ENCODE measurements at regions not wholly inside any gene's neighbourhood (a gene's known extent, or its start where the extent isn't known, plus 50 kb on each side); places are given as distances from the start of the nearest gene placed in this dataset.

- Histone ChIP-seq H3K4me1 (ENCODE audit: control insufficient read depth in 1 of 2, insufficient read depth in 2 of 2, low read length in 2 of 2) (no peaks in the 10 kb centered on the region), H3K27ac (ENCODE audit: low read length) (no peak overlapping the region), H3K27me3 (ENCODE audit: low read depth, low read length) (no peaks in the 10 kb centered on the region), H3K36me3 (ENCODE audit: control insufficient read depth in 1 of 2, insufficient read depth in 2 of 2, low read length in 2 of 2) (no peaks in the 10 kb centered on the region), H3K4me3 (ENCODE audit: low read depth in 1 of 2, low read length in 2 of 2) (no peak overlapping the region), H3K9me3 (ENCODE audit: control insufficient read depth in 1 of 2, low read length in 2 of 2) (no peaks in the 10 kb centered on the region)
Observed at GRCh38 chr20:52777171-52777570, 195.0 kb upstream of the TSHZ2 start.

- H3K4me3 ChIP-seq (ENCODE audit: low read depth in 1 of 2, low read length in 2 of 2), result no peak overlapping the region
- no peaks in the 10 kb centered on the region for H3K36me3 ChIP-seq (ENCODE audit: control insufficient read depth in 1 of 2, insufficient read depth in 2 of 2, low read length in 2 of 2)
- no peaks in the 10 kb centered on the region for H3K9me3 ChIP-seq (ENCODE audit: control insufficient read depth in 1 of 2, low read length in 2 of 2)
- no peaks in the 10 kb centered on the region for H3K4me1 ChIP-seq (ENCODE audit: control insufficient read depth in 1 of 2, insufficient read depth in 2 of 2, low read length in 2 of 2)
- no peaks in the 10 kb centered on the region for H3K27me3 ChIP-seq (ENCODE audit: low read depth, low read length)
- no peak overlapping the region for H3K27ac ChIP-seq (ENCODE audit: low read length)
Observed at GRCh38 chr20:52775786-52776185, 196.4 kb upstream of the TSHZ2 start.

- Histone ChIP-seq H3K36me3 (ENCODE audit: control insufficient read depth in 1 of 2, insufficient read depth in 2 of 2, low read length in 2 of 2) (no peaks in the 10 kb centered on the region), H3K4me1 (ENCODE audit: control insufficient read depth in 1 of 2, insufficient read depth in 2 of 2, low read length in 2 of 2) (peaks cover 0 to 3% of the 10 kb centered on the region in 2 donors), H3K9me3 (ENCODE audit: control insufficient read depth in 1 of 2, low read length in 2 of 2) (no peaks in the 10 kb centered on the region), H3K27ac (ENCODE audit: low read length) (no peak overlapping the region), H3K27me3 (ENCODE audit: low read depth, low read length) (no peaks in the 10 kb centered on the region), H3K4me3 (ENCODE audit: low read depth in 1 of 2, low read length in 2 of 2) (no peak overlapping the region)
Observed at GRCh38 chr20:52768694-52769093, 203.5 kb upstream of the TSHZ2 start.

GRCh38 chr20:52766645-52767435, 205.3 kb upstream of the TSHZ2 start:
- Histone ChIP-seq H3K4me1 (ENCODE audit: control insufficient read depth in 1 of 2, insufficient read depth in 2 of 2, low read length in 2 of 2) (peaks cover 0 to 3% of the 10 kb centered on the region in 2 donors), H3K4me3 (ENCODE audit: low read depth in 1 of 2, low read length in 2 of 2) (no peak overlapping the region), H3K27me3 (ENCODE audit: low read depth, low read length) (no peaks in the 10 kb centered on the region), H3K9me3 (ENCODE audit: control insufficient read depth in 1 of 2, low read length in 2 of 2) (no peaks in the 10 kb centered on the region), H3K36me3 (ENCODE audit: control insufficient read depth in 1 of 2, insufficient read depth in 2 of 2, low read length in 2 of 2) (no peaks in the 10 kb centered on the region), H3K27ac (ENCODE audit: low read length) (no peak overlapping the region)

- Histone ChIP-seq H3K4me1 (ENCODE audit: control insufficient read depth in 1 of 2, insufficient read depth in 2 of 2, low read length in 2 of 2) (no peaks in the 10 kb centered on the region), H3K27me3 (ENCODE audit: low read depth, low read length) (no peaks in the 10 kb centered on the region), H3K36me3 (ENCODE audit: control insufficient read depth in 1 of 2, insufficient read depth in 2 of 2, low read length in 2 of 2) (no peaks in the 10 kb centered on the region), H3K4me3 (ENCODE audit: low read depth in 1 of 2, low read length in 2 of 2) (no peak overlapping the region), H3K9me3 (ENCODE audit: control insufficient read depth in 1 of 2, low read length in 2 of 2) (peaks cover 0 to 3% of the 10 kb centered on the region in 2 donors), H3K27ac (ENCODE audit: low read length) (no peak overlapping the region)
Observed at GRCh38 chr20:52763321-52763853, 208.8 kb upstream of the TSHZ2 start.

- H3K27ac ChIP-seq (ENCODE audit: low read length), result no peak overlapping the region
- H3K4me1 ChIP-seq (ENCODE audit: control insufficient read depth in 1 of 2, insufficient read depth in 2 of 2, low read length in 2 of 2), result no peaks in the 10 kb centered on the region
- no peaks in the 10 kb centered on the region for H3K27me3 ChIP-seq (ENCODE audit: low read depth, low read length)
- H3K4me3 ChIP-seq (ENCODE audit: low read depth in 1 of 2, low read length in 2 of 2), result no peak overlapping the region
- H3K9me3 ChIP-seq (ENCODE audit: control insufficient read depth in 1 of 2, low read length in 2 of 2), result peaks cover 0 to 3% of the 10 kb centered on the region in 2 donors
- no peaks in the 10 kb centered on the region for H3K36me3 ChIP-seq (ENCODE audit: control insufficient read depth in 1 of 2, insufficient read depth in 2 of 2, low read length in 2 of 2)
Observed at GRCh38 chr20:52761867-52762266, 210.3 kb upstream of the TSHZ2 start.

GRCh38 chr20:52760791-52761190, 211.4 kb upstream of the TSHZ2 start:
- Histone ChIP-seq H3K9me3 (ENCODE audit: control insufficient read depth in 1 of 2, low read length in 2 of 2) (peaks cover 0 to 3% of the 10 kb centered on the region in 2 donors), H3K4me1 (ENCODE audit: control insufficient read depth in 1 of 2, insufficient read depth in 2 of 2, low read length in 2 of 2) (no peaks in the 10 kb centered on the region), H3K27me3 (ENCODE audit: low read depth, low read length) (no peaks in the 10 kb centered on the region), H3K27ac (ENCODE audit: low read length) (no peak overlapping the region), H3K36me3 (ENCODE audit: control insufficient read depth in 1 of 2, insufficient read depth in 2 of 2, low read length in 2 of 2) (no peaks in the 10 kb centered on the region), H3K4me3 (ENCODE audit: low read depth in 1 of 2, low read length in 2 of 2) (no peak overlapping the region)

- peaks cover 0 to 3% of the 10 kb centered on the region in 2 donors for H3K9me3 ChIP-seq (ENCODE audit: control insufficient read depth in 1 of 2, low read length in 2 of 2)
Observed at GRCh38 chr20:52757411-52757810, 214.7 kb upstream of the TSHZ2 start.

GRCh38 chr20:52755744-52756143, 216.4 kb upstream of the TSHZ2 start:
- H3K4me1 ChIP-seq (ENCODE audit: control insufficient read depth in 1 of 2, insufficient read depth in 2 of 2, low read length in 2 of 2), result no peaks in the 10 kb centered on the region
- peaks cover 0 to under 1% of the 10 kb centered on the region in 2 donors for H3K9me3 ChIP-seq (ENCODE audit: control insufficient read depth in 1 of 2, low read length in 2 of 2)
- no peak overlapping the region for H3K4me3 ChIP-seq (ENCODE audit: low read depth in 1 of 2, low read length in 2 of 2)
- H3K27me3 ChIP-seq (ENCODE audit: low read depth, low read length), result no peaks in the 10 kb centered on the region
- H3K27ac ChIP-seq (ENCODE audit: low read length), result no peak overlapping the region
- H3K36me3 ChIP-seq (ENCODE audit: control insufficient read depth in 1 of 2, insufficient read depth in 2 of 2, low read length in 2 of 2), result no peaks in the 10 kb centered on the region

More at GRCh38 chr20:52757411-52757810, 214.7 kb upstream of the TSHZ2 start:
- no peaks in the 10 kb centered on the region for H3K36me3 ChIP-seq (ENCODE audit: control insufficient read depth in 1 of 2, insufficient read depth in 2 of 2, low read length in 2 of 2)
- no peak overlapping the region for H3K4me3 ChIP-seq (ENCODE audit: low read depth in 1 of 2, low read length in 2 of 2)
- no peak overlapping the region for H3K27ac ChIP-seq (ENCODE audit: low read length)
- H3K4me1 ChIP-seq (ENCODE audit: control insufficient read depth in 1 of 2, insufficient read depth in 2 of 2, low read length in 2 of 2), result no peaks in the 10 kb centered on the region
- no peaks in the 10 kb centered on the region for H3K27me3 ChIP-seq (ENCODE audit: low read depth, low read length)

GRCh38 chr20:52754366-52754765, 217.8 kb upstream of the TSHZ2 start:
- Histone ChIP-seq H3K27me3 (ENCODE audit: low read depth, low read length) (no peaks in the 10 kb centered on the region), H3K27ac (ENCODE audit: low read length) (no peak overlapping the region), H3K4me3 (ENCODE audit: low read depth in 1 of 2, low read length in 2 of 2) (no peak overlapping the region), H3K4me1 (ENCODE audit: control insufficient read depth in 1 of 2, insufficient read depth in 2 of 2, low read length in 2 of 2) (no peaks in the 10 kb centered on the region), H3K9me3 (ENCODE audit: control insufficient read depth in 1 of 2, low read length in 2 of 2) (no peaks in the 10 kb centered on the region), H3K36me3 (ENCODE audit: control insufficient read depth in 1 of 2, insufficient read depth in 2 of 2, low read length in 2 of 2) (no peaks in the 10 kb centered on the region)

- no peaks in the 10 kb centered on the region for H3K27me3 ChIP-seq (ENCODE audit: low read depth, low read length)
- no peak overlapping the region for H3K4me3 ChIP-seq (ENCODE audit: low read depth in 1 of 2, low read length in 2 of 2)
- no peaks in the 10 kb centered on the region for H3K9me3 ChIP-seq (ENCODE audit: control insufficient read depth in 1 of 2, low read length in 2 of 2)
- H3K36me3 ChIP-seq (ENCODE audit: control insufficient read depth in 1 of 2, insufficient read depth in 2 of 2, low read length in 2 of 2), result no peaks in the 10 kb centered on the region
- no peak overlapping the region for H3K27ac ChIP-seq (ENCODE audit: low read length)
- no peaks in the 10 kb centered on the region for H3K4me1 ChIP-seq (ENCODE audit: control insufficient read depth in 1 of 2, insufficient read depth in 2 of 2, low read length in 2 of 2)
Observed at GRCh38 chr20:52752023-52752422, 220.1 kb upstream of the TSHZ2 start.

GRCh38 chr20:52751571-52751970, 220.6 kb upstream of the TSHZ2 start:
- no peak overlapping the region for H3K4me3 ChIP-seq (ENCODE audit: low read depth in 1 of 2, low read length in 2 of 2)
- no peaks in the 10 kb centered on the region for H3K27me3 ChIP-seq (ENCODE audit: low read depth, low read length)
- no peaks in the 10 kb centered on the region for H3K9me3 ChIP-seq (ENCODE audit: control insufficient read depth in 1 of 2, low read length in 2 of 2)
- no peaks in the 10 kb centered on the region for H3K4me1 ChIP-seq (ENCODE audit: control insufficient read depth in 1 of 2, insufficient read depth in 2 of 2, low read length in 2 of 2)
- H3K36me3 ChIP-seq (ENCODE audit: control insufficient read depth in 1 of 2, insufficient read depth in 2 of 2, low read length in 2 of 2), result no peaks in the 10 kb centered on the region
- H3K27ac ChIP-seq (ENCODE audit: low read length), result no peak overlapping the region
